Upper lobe of left lung (tissue), 6 donors: ENCODE measurements at regions not wholly inside any gene's neighbourhood (a gene's known extent, or its start where the extent isn't known, plus 50 kb on each side); places are given as distances from the start of the nearest gene placed in this dataset.

Source experiments
- ATAC-seq, 2 donors: fragments of 200-7000 bp; cut with Tn5 transposase; one replicate each; pipeline ENCODE4 v1.9.1; 2022; ENCODE audit warnings: mild to moderate bottlenecking in 2 of 2, moderate library complexity in 2 of 2; ENCODE audit not compliant: low FRiP score in 2 of 2
- DNase-seq, 2 donors: peaks; one replicate each; pipeline ENCODE4 v3.0.0-alpha.2; 2019 to 2020
- H3K27ac ChIP-seq, 4 donors: fragments of 200-600 bp; sonication (generic); one replicate each; pipeline ENCODE4 v1.5.1; 2016 to 2019
- H3K27me3 ChIP-seq, 4 donors: fragments of 200-600 bp; sonication (generic); one replicate each; pipeline ENCODE4 v1.5.1; 2017 to 2019
- H3K36me3 ChIP-seq, 4 donors: fragments of 200-600 bp; sonication (generic); one replicate each; pipeline ENCODE4 v1.5.1; 2016 to 2019
- H3K4me1 ChIP-seq, 4 donors: fragments of 200-600 bp; sonication (generic); one replicate each; pipeline ENCODE4 v1.5.1; 2018 to 2019
- H3K4me3 ChIP-seq, 4 donors: fragments of 200-600 bp; sonication (generic); one replicate each; pipeline ENCODE4 v1.5.1; 2017 to 2019; ENCODE audit warnings: mild to moderate bottlenecking in 2 of 4, moderate library complexity in 1 of 4
- H3K9me3 ChIP-seq, 4 donors: fragments of 200-600 bp; sonication (generic); one replicate each; pipeline ENCODE4 v1.5.1; 2018 to 2019
- CTCF ChIP-seq, 6 experiments: fragments of 450-650 bp in 4 of 6; fragments of 200-600 bp in 2 of 6; sonication (generic) in 2 of 6; IDR thresholded peaks; one replicate each; pipeline ENCODE4 v1.5.1; 2016 to 2019; ENCODE audit warnings: antibody characterized with exemption in 6 of 6
- EP300 ChIP-seq, 4 donors: sonication (generic); formaldehyde crosslinking; IDR thresholded peaks; one replicate each; pipeline ENCODE4 v1.5.1; 2017; ENCODE audit warnings: antibody characterized with exemption in 4 of 4, control low read depth in 2 of 4
- POLR2A ChIP-seq, 4 donors: fragments of 450-650 bp; IDR thresholded peaks; one replicate each; pipeline ENCODE4 v1.5.1; 2016 to 2017; ENCODE audit warnings: antibody characterized with exemption in 4 of 4, mild to moderate bottlenecking in 2 of 4
- POLR2AphosphoS5 ChIP-seq, 2 donors: sonication (generic); formaldehyde crosslinking; IDR thresholded peaks; one replicate each; pipeline ENCODE4 v1.5.1; 2017; ENCODE audit warnings: antibody characterized with exemption in 2 of 2
- WGBS, 2 donors: methylation state at CpG; one replicate each; pipeline ENCODE4 v1.1.5; 2017 to 2018; 5-methylcytosine and 5-hydroxymethylcytosine counted together
- small RNA-seq, 4 donors: library from RNA; depleted of rRNA; stranded (forward); fragments of <200 nt; gene quantifications; one replicate each; pipeline ENCODE3, GENCODE V24; 2016
- donor health status: DM: no; HTN: no; CAD: no; lungs with moderate emphysema.
- donor health status: DM: no; HTN: yes; CAD: no; lungs with severe emphysema.

GRCh38 chr10:20343036-20343435 lies 526.8 kb downstream of the PLXDC2 start:
- Histone ChIP-seq H3K4me1 (no peaks in the 10 kb centered on the region), H3K9me3 (peaks cover 0 to 8% (median 0%) of the 10 kb centered on the region in 4 donors), H3K27ac (no peak overlapping the region), H3K36me3 (no peaks in the 10 kb centered on the region), H3K27me3 (no peaks in the 10 kb centered on the region), H3K4me3 (no peak overlapping the region)
- no peak for TF ChIP-seq CTCF (IDR thresholded peaks at IDR 0.05)
- TF ChIP-seq POLR2AphosphoS5 (IDR thresholded peaks at IDR 0.05) = no peak
- no peak for TF ChIP-seq EP300 (IDR thresholded peaks at IDR 0.05)
- TF ChIP-seq POLR2A (IDR thresholded peaks at IDR 0.05) = no peak
- WGBS, 2 donors = 73 to 75% methylated on average over 3 of the region's 3 CpGs
- no peak for DNase-seq
- ATAC-seq = no peak

Small RNAs in the stretch of these regions (small RNA-seq; reads per million reads assigned to genes)
- 0 reads per million in 4 donors for gene AL590032.1
- 0 reads per million in 4 donors for gene MIR4675
